HEK293 (cell line): ENCODE measurements at regions not wholly inside any gene's neighbourhood (a gene's known extent, or its start where the extent isn't known, plus 50 kb on each side); places are given as distances from the start of the nearest gene placed in this dataset.

ENCODE experiments used
- CTCF ChIA-PET: fragments of 350-600 bp; formaldehyde crosslinking; extraction: SDS; loops from one replicate; lab custom pipeline; 2021; ENCODE audit warnings: antibody characterized with exemption; lab: Yijun Ruan, JAX
- POLR2A ChIA-PET: fragments of 300-600 bp; formaldehyde crosslinking; extraction: SDS; loops from one replicate; lab custom pipeline; 2020; ENCODE audit warnings: antibody characterized with exemption, inconsistent platforms; lab: Yijun Ruan, JAX
- H3K27ac ChIP-seq: fragments of 200-500 bp; sonication (Bioruptor generic); 2 replicates; pipeline ENCODE4 v1.5.1; 2014; ENCODE audit warnings: low read depth, low read length, control low read depth, inconsistent platforms; ENCODE audit errors: extremely low read depth
- H3K36me3 ChIP-seq, 2 experiments: fragments of 200-500 bp in 1 of 2; sonication (Bioruptor generic) in 1 of 2; 1 replicate in 1 of 2; 2 replicates in 1 of 2; pipeline ENCODE4 v1.5.1; 2014 to 2017; ENCODE audit warnings: inconsistent platforms in 2 of 2, low read length in 2 of 2; ENCODE audit not compliant: control insufficient read depth in 2 of 2, insufficient read depth in 1 of 2
- H3K4me1 ChIP-seq: fragments of 200-500 bp; sonication (Bioruptor generic); 2 replicates; pipeline ENCODE4 v1.5.1; 2014; ENCODE audit warnings: mild to moderate bottlenecking, low read length, inconsistent platforms; ENCODE audit not compliant: control insufficient read depth, insufficient read depth
- H3K4me3 ChIP-seq: 2 replicates; pipeline ENCODE4 v1.5.1; 2011; ENCODE audit warnings: low read depth, mild to moderate bottlenecking, control low read depth, low read length, moderate library complexity
- H3K9me3 ChIP-seq: fragments of 200-500 bp; sonication (Bioruptor generic); 2 replicates; pipeline ENCODE4 v1.5.1; 2014; ENCODE audit warnings: low read depth, low read length, inconsistent platforms; ENCODE audit not compliant: control insufficient read depth, insufficient read depth
- GLI4 ChIP-seq: fragments of 450-650 bp; formaldehyde crosslinking; IDR thresholded peaks from 2 replicates; pipeline ENCODE4 v1.5.1; 2016; ENCODE audit warnings: missing biosample characterization, missing genetic modification characterization
- PRDM10 ChIP-seq: fragments of 450-650 bp; formaldehyde crosslinking; IDR thresholded peaks from 2 replicates; pipeline ENCODE4 v1.5.1; 2016; ENCODE audit warnings: missing biosample characterization, missing genetic modification characterization
- PRDM6 ChIP-seq: fragments of 450-650 bp; formaldehyde crosslinking; IDR thresholded peaks from 2 replicates; pipeline ENCODE4 v1.5.1; 2017; ENCODE audit warnings: missing biosample characterization, missing genetic modification characterization
- RBAK ChIP-seq: fragments of 450-650 bp; formaldehyde crosslinking; IDR thresholded peaks from 2 replicates; pipeline ENCODE4 v1.5.1; 2016; ENCODE audit warnings: missing biosample characterization, missing genetic modification characterization
- SP7 ChIP-seq: fragments of 450-650 bp; formaldehyde crosslinking; IDR thresholded peaks from 2 replicates; pipeline ENCODE4 v1.5.1; 2016; ENCODE audit warnings: missing biosample characterization, missing genetic modification characterization
- ZNF112 ChIP-seq: fragments of 450-650 bp; formaldehyde crosslinking; IDR thresholded peaks from 2 replicates; pipeline ENCODE4 v1.5.0; 2017; ENCODE audit warnings: missing biosample characterization, missing genetic modification characterization
- ZNF202 ChIP-seq: fragments of 450-650 bp; formaldehyde crosslinking; IDR thresholded peaks from 2 replicates; pipeline ENCODE4 v1.5.1; 2016; ENCODE audit warnings: missing biosample characterization, missing genetic modification characterization, borderline replicate concordance
- ZNF24 ChIP-seq: fragments of 450-650 bp; formaldehyde crosslinking; IDR thresholded peaks from 2 replicates; pipeline ENCODE4 v1.5.1; 2016; ENCODE audit warnings: missing biosample characterization, missing genetic modification characterization
- ZNF302 ChIP-seq: fragments of 450-650 bp; formaldehyde crosslinking; IDR thresholded peaks from 2 replicates; pipeline ENCODE4 v1.5.1; 2016; ENCODE audit warnings: missing biosample characterization, missing genetic modification characterization, low read depth
- ZNF324 ChIP-seq: fragments of 450-650 bp; formaldehyde crosslinking; IDR thresholded peaks from 2 replicates; pipeline ENCODE4 v1.5.1; 2016; ENCODE audit warnings: missing biosample characterization, missing genetic modification characterization
- TF ChIP-seq, protein P1 (sequence below): fragments of 450-650 bp; formaldehyde crosslinking; IDR thresholded peaks from 2 replicates; pipeline ENCODE4 v1.5.1; 2016; ENCODE audit warnings: missing biosample characterization, missing genetic modification characterization
- TF ChIP-seq, protein P2 (sequence below): fragments of 450-650 bp; formaldehyde crosslinking; IDR thresholded peaks from 2 replicates; pipeline ENCODE4 v1.5.1; 2016; ENCODE audit warnings: missing biosample characterization, missing genetic modification characterization

DNA sequence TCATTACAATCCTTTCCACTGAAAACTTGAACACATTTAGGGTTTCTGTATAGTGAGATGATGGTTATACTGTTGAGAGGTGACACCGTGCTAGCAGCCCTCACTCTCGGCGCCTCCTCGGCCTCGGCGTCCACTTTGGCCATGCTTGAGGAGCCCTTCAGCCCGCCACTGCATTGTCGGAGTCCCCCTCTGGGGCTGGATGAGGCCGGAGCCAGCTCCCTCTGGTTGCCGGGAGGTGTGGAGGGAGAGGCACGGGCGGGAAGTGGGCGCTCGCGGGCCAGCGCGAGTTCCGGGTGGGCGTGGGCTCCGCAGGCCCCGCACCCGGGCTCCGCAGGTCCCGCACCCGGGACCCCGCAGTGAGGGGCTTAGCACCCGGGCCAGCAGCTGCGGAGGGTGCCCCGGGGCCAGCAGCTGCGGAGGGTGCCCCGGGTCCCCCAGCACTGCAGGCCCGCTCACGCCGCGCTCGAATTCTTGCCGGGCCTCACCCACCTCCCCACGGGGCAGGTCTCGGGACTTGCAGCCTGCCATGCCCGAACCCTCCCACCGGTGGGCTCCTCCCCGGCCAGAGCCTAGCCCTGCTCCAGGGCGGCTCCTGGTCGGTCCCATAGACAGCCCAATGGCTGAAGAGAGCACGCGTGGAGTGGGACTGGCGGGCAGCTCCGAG, 145.9 kb upstream of the ZNF608 start:
- TF ChIP-seq, protein P1, sequence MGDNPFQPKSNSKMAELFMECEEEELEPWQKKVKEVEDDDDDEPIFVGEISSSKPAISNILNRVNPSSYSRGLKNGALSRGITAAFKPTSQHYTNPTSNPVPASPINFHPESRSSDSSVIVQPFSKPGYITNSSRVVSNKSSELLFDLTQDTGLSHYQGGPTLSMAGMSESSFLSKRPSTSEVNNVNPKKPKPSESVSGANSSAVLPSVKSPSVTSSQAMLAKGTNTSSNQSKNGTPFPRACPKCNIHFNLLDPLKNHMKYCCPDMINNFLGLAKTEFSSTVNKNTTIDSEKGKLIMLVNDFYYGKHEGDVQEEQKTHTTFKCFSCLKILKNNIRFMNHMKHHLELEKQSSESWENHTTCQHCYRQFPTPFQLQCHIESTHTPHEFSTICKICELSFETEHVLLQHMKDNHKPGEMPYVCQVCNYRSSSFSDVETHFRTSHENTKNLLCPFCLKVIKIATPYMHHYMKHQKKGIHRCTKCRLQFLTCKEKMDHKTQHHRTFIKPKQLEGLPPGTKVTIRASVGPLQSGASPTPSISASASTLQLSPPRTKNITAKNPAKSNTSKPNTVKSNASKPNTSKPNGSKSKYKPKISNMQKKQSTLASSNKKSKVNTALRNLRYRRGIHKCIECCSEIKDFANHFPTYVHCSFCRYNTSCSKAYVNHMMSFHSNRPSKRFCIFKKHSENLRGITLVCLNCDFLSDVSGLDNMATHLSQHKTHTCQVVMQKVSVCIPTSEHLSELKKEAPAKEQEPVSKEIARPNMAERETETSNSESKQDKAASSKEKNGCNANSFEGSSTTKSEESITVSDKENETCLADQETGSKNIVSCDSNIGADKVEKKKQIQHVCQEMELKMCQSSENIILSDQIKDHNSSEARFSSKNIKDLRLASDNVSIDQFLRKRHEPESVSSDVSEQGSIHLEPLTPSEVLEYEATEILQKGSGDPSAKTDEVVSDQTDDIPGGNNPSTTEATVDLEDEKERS: no peak
- TF ChIP-seq ZNF202 (tag by site-specific recombination) (peak; percentile 50; the same call in 1 of the 2 replicates), GLI4 (tag by site-specific recombination) (no peak)
- Histone ChIP-seq H3K9me3 (no peaks in the 10 kb centered on the region), H3K4me3 (no peak overlapping the region), H3K36me3 (no peaks in the 10 kb centered on the region), H3K27ac (no peak overlapping the region), H3K4me1 (peaks cover 28% of the 10 kb centered on the region)
- ChIA-PET POLR2A (no interaction called here), CTCF (no interaction called here)

GRCh38 chr5:124894541-124894940, 148.1 kb upstream of the ZNF608 start:
- ChIA-PET POLR2A (no interaction called here), CTCF (interaction anchor here (0.6 kb wide), 2 partner anchors 166 to 271 kb away, joined by 3 read pairs; no protein-coding TSS in a partner anchor)
- H3K4me3 ChIP-seq: no peak overlapping the region
- TF ChIP-seq, protein P2, sequence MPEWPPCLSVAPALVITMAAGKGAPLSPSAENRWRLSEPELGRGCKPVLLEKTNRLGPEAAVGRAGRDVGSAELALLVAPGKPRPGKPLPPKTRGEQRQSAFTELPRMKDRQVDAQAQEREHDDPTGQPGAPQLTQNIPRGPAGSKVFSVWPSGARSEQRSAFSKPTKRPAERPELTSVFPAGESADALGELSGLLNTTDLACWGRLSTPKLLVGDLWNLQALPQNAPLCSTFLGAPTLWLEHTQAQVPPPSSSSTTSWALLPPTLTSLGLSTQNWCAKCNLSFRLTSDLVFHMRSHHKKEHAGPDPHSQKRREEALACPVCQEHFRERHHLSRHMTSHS (tag by site-specific recombination): no peak
- no peak for TF ChIP-seq ZNF324 (tag by site-specific recombination)
- TF ChIP-seq SP7 (tag by site-specific recombination): no peak
- TF ChIP-seq PRDM10: no peak
- TF ChIP-seq ZNF24: no peak
- no peak for TF ChIP-seq ZNF302
- TF ChIP-seq ZNF112 (tag by site-specific recombination): no peak
- TF ChIP-seq PRDM6 (tag by site-specific recombination): no peak
- no peak for TF ChIP-seq RBAK (tag by site-specific recombination)
- H3K27ac ChIP-seq: no peak overlapping the region
- peaks cover 5% of the 10 kb centered on the region for H3K4me1 ChIP-seq
- H3K9me3 ChIP-seq: no peaks in the 10 kb centered on the region
- H3K36me3 ChIP-seq: no peaks in the 10 kb centered on the region
